ENCODE measurements at regions not wholly inside any gene's neighbourhood (a gene's known extent, or its start where the extent isn't known, plus 50 kb on each side); places are given as distances from the start of the nearest gene placed in this dataset.

DNA sequence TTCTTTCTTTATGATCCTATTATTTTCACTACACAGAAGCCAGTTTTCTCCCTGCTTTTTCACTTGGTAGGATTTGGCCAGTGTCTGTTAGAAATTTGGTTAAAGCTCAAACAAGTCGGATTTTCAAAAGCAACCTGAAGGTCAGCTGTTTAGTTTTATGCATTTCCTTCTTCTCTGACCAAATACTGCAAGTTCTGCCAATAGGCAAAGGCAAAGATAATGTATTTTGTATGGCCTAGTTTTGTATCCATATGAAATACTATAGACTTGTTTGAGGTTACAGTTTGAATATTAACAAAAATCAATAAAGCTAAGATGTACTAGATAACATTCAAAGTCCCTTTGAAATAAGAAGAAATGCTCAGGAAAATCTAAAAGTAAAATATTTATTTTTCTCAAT, 439.4 kb downstream of the TRIML1 start:
- TF ChIP-seq EZH2 (IDR thresholded peaks at IDR 0.05; ENCODE audit: low read length, unreplicated experiment) (no peak), EZH2phosphoT487 (IDR thresholded peaks at IDR 0.05; ENCODE audit: borderline replicate concordance, low read length) (no peak)
- TF ChIP-seq, protein P1, sequence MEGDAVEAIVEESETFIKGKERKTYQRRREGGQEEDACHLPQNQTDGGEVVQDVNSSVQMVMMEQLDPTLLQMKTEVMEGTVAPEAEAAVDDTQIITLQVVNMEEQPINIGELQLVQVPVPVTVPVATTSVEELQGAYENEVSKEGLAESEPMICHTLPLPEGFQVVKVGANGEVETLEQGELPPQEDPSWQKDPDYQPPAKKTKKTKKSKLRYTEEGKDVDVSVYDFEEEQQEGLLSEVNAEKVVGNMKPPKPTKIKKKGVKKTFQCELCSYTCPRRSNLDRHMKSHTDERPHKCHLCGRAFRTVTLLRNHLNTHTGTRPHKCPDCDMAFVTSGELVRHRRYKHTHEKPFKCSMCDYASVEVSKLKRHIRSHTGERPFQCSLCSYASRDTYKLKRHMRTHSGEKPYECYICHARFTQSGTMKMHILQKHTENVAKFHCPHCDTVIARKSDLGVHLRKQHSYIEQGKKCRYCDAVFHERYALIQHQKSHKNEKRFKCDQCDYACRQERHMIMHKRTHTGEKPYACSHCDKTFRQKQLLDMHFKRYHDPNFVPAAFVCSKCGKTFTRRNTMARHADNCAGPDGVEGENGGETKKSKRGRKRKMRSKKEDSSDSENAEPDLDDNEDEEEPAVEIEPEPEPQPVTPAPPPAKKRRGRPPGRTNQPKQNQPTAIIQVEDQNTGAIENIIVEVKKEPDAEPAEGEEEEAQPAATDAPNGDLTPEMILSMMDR (conservative IDR thresholded peaks at IDR 0.05; ENCODE audit: low read depth, low read length), result no peak

All from PC-3 (cell line).